Fibroblast of lung (primary cell): ENCODE measurements at regions not wholly inside any gene's neighbourhood (a gene's known extent, or its start where the extent isn't known, plus 50 kb on each side); places are given as distances from the start of the nearest gene placed in this dataset.

Source experiments
- DNase-seq, 2 donors: peaks; one replicate each; pipeline versions ENCODE4 v3.0.0 to v3.0.0-alpha.2; 2010; ENCODE audit warnings: low read depth in 2 of 2
- H2AFZ ChIP-seq: 2 replicates; pipeline ENCODE4 v1.5.1; 2012; ENCODE audit warnings: low read length, control low read depth, inconsistent platforms
- H3K27ac ChIP-seq: 2 replicates; pipeline ENCODE4 v1.5.1; 2011; ENCODE audit warnings: low read length, control low read depth; ENCODE audit not compliant: insufficient read depth
- H3K27me3 ChIP-seq: 2 replicates; pipeline ENCODE4 v1.5.1; 2011; ENCODE audit warnings: mild to moderate bottlenecking, low read length; ENCODE audit not compliant: control insufficient read depth, insufficient read depth
- H3K36me3 ChIP-seq: 2 replicates; pipeline ENCODE4 v1.5.1; 2011; ENCODE audit warnings: low read length; ENCODE audit not compliant: control insufficient read depth, insufficient read depth
- H3K4me1 ChIP-seq: 2 replicates; pipeline ENCODE4 v1.5.1; 2011; ENCODE audit warnings: low read length; ENCODE audit not compliant: control insufficient read depth, insufficient read depth; ENCODE audit errors: extremely low read depth
- H3K4me2 ChIP-seq: 2 replicates; pipeline ENCODE4 v1.5.1; 2011; ENCODE audit warnings: low read length, control low read depth; ENCODE audit not compliant: insufficient read depth; ENCODE audit errors: extremely low read depth
- H3K4me3 ChIP-seq, 4 experiments: fragments of 200-600 bp in 1 of 4; sonication (generic) in 1 of 4; replicated peaks in 1 of 4; 2 replicates each; pipeline ENCODE4 v1.5.1; 2011 to 2016; ENCODE audit warnings: low read length in 4 of 4, low read depth in 3 of 4, mild to moderate bottlenecking in 3 of 4, control low read depth in 2 of 4, inconsistent platforms in 1 of 4, mixed read lengths in 1 of 4; ENCODE audit not compliant: insufficient read depth in 1 of 4; ENCODE audit errors: control extremely low read depth in 1 of 4
- H3K79me2 ChIP-seq: 2 replicates; pipeline ENCODE4 v1.5.1; 2012; ENCODE audit warnings: mild to moderate bottlenecking, low read length, inconsistent platforms; ENCODE audit not compliant: control insufficient read depth, insufficient read depth
- H3K9ac ChIP-seq: 2 replicates; pipeline ENCODE4 v1.5.1; 2011; ENCODE audit warnings: mild to moderate bottlenecking, low read length, control low read depth; ENCODE audit not compliant: insufficient read depth
- H3K9me3 ChIP-seq: 2 replicates; pipeline ENCODE4 v1.5.1; 2012; ENCODE audit warnings: low read depth, low read length; ENCODE audit not compliant: control insufficient read depth, insufficient read depth
- H4K20me1 ChIP-seq: 2 replicates; pipeline ENCODE4 v1.5.1; 2011; ENCODE audit warnings: low read length; ENCODE audit not compliant: control insufficient read depth, insufficient read depth; ENCODE audit errors: extremely low read depth
- CTCF ChIP-seq, 2 donors: IDR thresholded peaks in 1 of 2; conservative IDR thresholded peaks in 1 of 2; 1 replicate in 1 of 2; 2 replicates in 1 of 2; pipeline ENCODE4 v1.5.1; 2011 to 2012; ENCODE audit warnings: low read length in 2 of 2, control low read depth in 1 of 2, inconsistent platforms in 1 of 2, low read depth in 1 of 2, mild to moderate bottlenecking in 1 of 2
- EZH2 ChIP-seq: IDR thresholded peaks from 2 replicates; pipeline ENCODE4 v1.5.1; 2012; ENCODE audit warnings: low read length, control low read depth, mild to moderate bottlenecking; ENCODE audit errors: missing control alignments

DNA sequence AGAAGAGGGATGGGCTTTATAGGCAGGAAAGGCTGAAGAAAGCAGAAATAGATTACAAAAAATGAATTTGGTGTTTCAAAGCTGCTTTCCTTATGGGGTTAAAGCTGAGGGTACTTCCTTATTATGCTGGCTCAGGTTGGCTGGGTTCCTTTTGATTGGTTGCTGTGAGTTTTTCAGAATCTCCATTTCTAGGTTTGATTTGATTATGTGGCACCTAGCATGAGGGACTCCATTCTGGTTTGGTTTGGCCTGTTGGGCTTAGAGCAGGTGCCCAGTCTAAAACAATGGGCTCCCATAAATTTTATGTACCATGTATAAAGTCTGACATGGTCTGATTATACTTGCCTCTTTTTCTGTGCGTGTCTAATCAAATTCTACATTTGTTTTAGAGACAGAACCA, 362.7 kb downstream of the CXCL12 start:
- Histone ChIP-seq H2AFZ (no peak overlapping the region), H4K20me1 (no peaks in the 10 kb centered on the region), H3K36me3 (no peaks in the 10 kb centered on the region), H3K27ac (no peak overlapping the region), H3K4me1 (no peaks in the 10 kb centered on the region), H3K4me2 (no peak overlapping the region), H3K79me2 (no peaks in the 10 kb centered on the region), H3K9ac (no peak overlapping the region), H3K9me3 (no peaks in the 10 kb centered on the region), H3K4me3 (no peak overlapping the region), H3K27me3 (peaks cover 11% of the 10 kb centered on the region)
- TF ChIP-seq CTCF (conservative IDR thresholded peaks at IDR 0.05 in 1 of 2, IDR thresholded peaks at IDR 0.05 in 1 of 2; ENCODE audit: low read depth in 1 of 2, low read length in 2 of 2) (no peak), EZH2 (no peak)
- no peak for DNase-seq

DNA sequence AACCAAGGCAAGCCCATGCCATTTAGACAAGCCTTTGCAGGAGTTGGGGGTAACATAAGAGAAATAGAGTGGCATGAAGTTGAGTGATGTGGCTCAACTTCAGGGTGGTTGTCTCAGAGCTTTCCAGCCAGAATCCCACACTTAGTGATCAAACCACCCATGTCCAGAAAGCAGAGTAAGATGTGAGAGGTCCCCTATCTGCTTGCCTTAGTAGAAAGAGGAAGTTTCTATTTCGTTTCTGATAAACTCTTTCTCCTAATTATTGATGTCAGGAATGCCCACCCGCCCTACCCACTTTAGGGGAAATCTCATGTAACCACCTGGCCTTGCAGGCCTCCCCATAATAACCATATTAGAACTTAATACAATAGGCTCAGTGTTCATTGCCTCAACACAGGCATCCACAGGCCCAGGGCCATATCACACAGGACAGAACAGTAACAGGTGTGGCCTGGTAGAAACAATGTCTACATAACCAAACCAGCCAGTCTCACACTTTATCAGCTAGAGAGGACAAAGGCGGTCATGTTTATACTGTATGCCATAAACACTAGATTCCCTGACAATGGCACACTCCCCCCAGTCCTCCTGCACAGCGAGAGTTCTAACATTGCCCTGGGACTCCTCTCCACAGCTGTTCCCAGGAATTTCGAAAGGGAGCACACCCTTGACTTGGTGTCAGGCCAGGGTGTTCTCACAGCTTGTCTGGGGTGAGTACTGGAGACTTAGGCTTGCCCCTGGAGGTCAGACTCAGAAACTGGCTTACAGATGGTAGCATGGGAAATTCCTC, 364.4 kb downstream of the CXCL12 start:
- DNase-seq = no peak
- Histone ChIP-seq H3K27me3 (peaks cover 11% of the 10 kb centered on the region), H3K27ac (no peak overlapping the region), H3K9me3 (no peaks in the 10 kb centered on the region), H4K20me1 (no peaks in the 10 kb centered on the region), H3K79me2 (no peaks in the 10 kb centered on the region), H3K4me2 (no peak overlapping the region), H3K4me3 (no peak overlapping the region), H3K4me1 (no peaks in the 10 kb centered on the region), H3K36me3 (no peaks in the 10 kb centered on the region), H2AFZ (no peak overlapping the region), H3K9ac (no peak overlapping the region)
- TF ChIP-seq EZH2 = no peak
- TF ChIP-seq CTCF (conservative IDR thresholded peaks at IDR 0.05 in 1 of 2, IDR thresholded peaks at IDR 0.05 in 1 of 2; ENCODE audit: low read depth in 1 of 2, low read length in 2 of 2) = no peak

DNA sequence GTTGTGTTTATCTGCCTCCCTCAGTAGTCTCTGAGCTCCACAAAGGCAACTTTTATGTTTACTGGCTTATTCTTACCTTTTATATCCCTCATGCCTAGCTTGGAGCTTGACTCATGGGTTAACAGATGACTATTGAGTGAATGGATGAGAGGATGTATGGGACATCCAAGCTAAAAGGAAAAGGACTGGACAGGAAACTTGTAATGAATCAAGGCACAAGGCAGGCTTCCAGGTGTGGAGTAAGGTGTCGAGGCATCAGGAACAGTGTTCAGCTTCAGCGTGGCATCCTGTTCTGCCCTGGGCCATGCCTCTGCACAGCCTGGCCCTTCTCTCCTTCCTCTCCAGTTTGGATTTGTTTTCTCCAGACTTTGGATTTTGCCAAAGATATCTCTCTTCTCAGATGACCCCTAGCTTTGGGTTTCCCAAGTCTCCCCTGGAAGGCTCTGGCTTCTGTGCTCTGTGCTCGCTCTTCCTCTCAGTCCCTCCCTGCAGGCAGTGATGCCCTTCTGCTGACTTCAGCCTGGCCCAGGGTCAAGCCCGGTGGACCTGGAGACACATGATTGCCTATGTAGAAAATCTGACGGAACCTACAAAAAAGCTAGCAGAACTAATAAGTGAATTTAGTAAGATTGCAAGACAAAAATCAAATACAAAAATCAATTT, 367.3 kb downstream of the CXCL12 start:
- DNase-seq = no peak
- H3K27me3 ChIP-seq = no peaks in the 10 kb centered on the region
- TF ChIP-seq EZH2 (no peak), CTCF (conservative IDR thresholded peaks at IDR 0.05 in 1 of 2, IDR thresholded peaks at IDR 0.05 in 1 of 2; ENCODE audit: low read depth in 1 of 2, low read length in 2 of 2) (no peak)
- H3K4me1 ChIP-seq = no peaks in the 10 kb centered on the region
- H3K4me2 ChIP-seq = no peak overlapping the region
- no peaks in the 10 kb centered on the region for H3K9me3 ChIP-seq
- H3K36me3 ChIP-seq = no peaks in the 10 kb centered on the region
- H3K27ac ChIP-seq = no peak overlapping the region
- H3K4me3 ChIP-seq = no peak overlapping the region
- no peak overlapping the region for H2AFZ ChIP-seq
- H3K9ac ChIP-seq = no peak overlapping the region
- no peaks in the 10 kb centered on the region for H3K79me2 ChIP-seq
- no peaks in the 10 kb centered on the region for H4K20me1 ChIP-seq
